Dendritic cell treated with granulocyte-macrophage colony-stimulating factor and Interleukin-4, amounts not matched to agents 40 ng/mL and 50 ng/mL, for 4 days (primary cell): ENCODE measurements at regions not wholly inside any gene's neighbourhood (a gene's known extent, or its start where the extent isn't known, plus 50 kb on each side); places are given as distances from the start of the nearest gene placed in this dataset.
A peak's percentile ranks its signal among the peaks of the same experiment; 100 is the strongest.
"Not testable (repeated sequence)": the region's sequence is repeated elsewhere in the genome, so short reads cannot be mapped to it uniquely, and the experiment has no call there.

Source experiments
- H3K27ac Mint-ChIP-seq: one replicate; pipeline ENCODE4 v1.8.0; 2022; ENCODE audit warnings: mild to moderate bottlenecking, mixed read lengths
- H3K27me3 Mint-ChIP-seq: one replicate; pipeline ENCODE4 v1.8.0; 2022; ENCODE audit warnings: mild to moderate bottlenecking, mixed read lengths
- H3K36me3 Mint-ChIP-seq: one replicate; pipeline ENCODE4 v1.8.0; 2022; ENCODE audit warnings: low read depth, mixed read lengths
- H3K4me1 Mint-ChIP-seq: one replicate; pipeline ENCODE4 v1.8.0; 2022; ENCODE audit warnings: low read depth, mixed read lengths
- H3K4me3 Mint-ChIP-seq: one replicate; pipeline ENCODE4 v1.8.0; 2022; ENCODE audit warnings: mild to moderate bottlenecking, moderate library complexity, mixed read lengths
- H3K9me3 Mint-ChIP-seq: one replicate; pipeline ENCODE4 v1.8.0; 2022; ENCODE audit warnings: mixed read lengths
- intact Hi-C: fragments of 100-400 bp; cut with micrococcal nuclease; formaldehyde crosslinking; loops from one replicate; pipeline ENCODE4 v1.15.0; 2022

GRCh38 chr7:128561116-128561722 is 84.7 kb downstream of the METTL2B start:
- H3K4me3 Mint-ChIP-seq, H3K27me3 Mint-ChIP-seq, intact Hi-C loops, H3K27ac Mint-ChIP-seq, H3K9me3 Mint-ChIP-seq, H3K4me1 Mint-ChIP-seq: not testable (repeated sequence)
- H3K36me3 Mint-ChIP-seq, result peaks cover 47% of the 10 kb centered on the region

GRCh38 chr7:128562795-128563194 is 86.2 kb downstream of the METTL2B start:
- H3K27ac Mint-ChIP-seq, H3K4me3 Mint-ChIP-seq, H3K4me1 Mint-ChIP-seq, intact Hi-C loops, H3K27me3 Mint-ChIP-seq, H3K9me3 Mint-ChIP-seq: not testable (repeated sequence)
- peaks cover 51% of the 10 kb centered on the region for H3K36me3 Mint-ChIP-seq

- H3K9me3 Mint-ChIP-seq, H3K4me1 Mint-ChIP-seq, H3K4me3 Mint-ChIP-seq, H3K27me3 Mint-ChIP-seq, intact Hi-C loops, H3K27ac Mint-ChIP-seq: not testable (repeated sequence)
- peaks cover 55% of the 10 kb centered on the region for H3K36me3 Mint-ChIP-seq
Observed at GRCh38 chr7:128564123-128564700, 87.7 kb downstream of the METTL2B start.

DNA sequence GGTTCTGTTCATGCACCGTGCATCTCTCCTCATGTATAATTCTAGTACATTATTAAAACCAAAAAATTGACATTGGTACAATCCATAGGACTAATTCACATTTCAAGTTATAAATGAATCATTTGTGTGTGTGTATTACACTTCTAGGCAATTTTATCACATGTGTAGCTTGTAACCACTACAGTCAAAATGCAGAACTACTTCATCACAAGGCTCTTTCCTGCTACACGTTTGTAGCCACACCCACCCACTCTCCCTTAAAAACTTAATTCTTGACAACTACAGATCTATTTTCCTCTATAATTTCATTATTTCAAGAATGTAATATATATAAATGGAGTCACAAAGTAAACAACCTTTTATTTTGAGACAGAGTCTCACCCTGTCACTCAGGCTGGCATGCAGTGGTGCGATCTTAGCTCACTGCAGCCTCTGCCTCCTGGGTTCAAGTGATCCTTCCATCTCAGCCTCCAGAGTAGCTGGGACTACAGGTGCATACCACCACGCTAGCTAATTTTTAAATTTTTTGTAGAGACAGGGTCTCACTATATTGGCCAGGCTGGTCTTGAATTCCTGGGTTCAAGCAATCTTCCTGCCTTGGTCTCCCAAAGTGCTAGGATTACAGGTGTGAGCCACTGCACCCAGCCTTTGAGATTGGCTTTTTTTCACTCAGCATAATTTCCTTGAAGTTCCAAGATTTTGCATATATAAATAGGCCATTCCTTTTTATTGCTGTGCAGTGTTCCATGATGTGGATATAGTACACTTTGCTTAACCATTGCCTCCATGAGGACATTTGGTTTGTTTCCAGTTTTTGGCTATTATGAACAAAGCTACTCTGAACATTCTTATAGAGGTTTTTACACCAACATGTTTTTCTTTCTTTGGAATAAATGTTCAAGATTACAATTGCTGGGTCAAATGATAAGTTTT is 88.7 kb downstream of the METTL2B start:
- H3K27ac Mint-ChIP-seq, H3K27me3 Mint-ChIP-seq, H3K4me1 Mint-ChIP-seq, H3K9me3 Mint-ChIP-seq, H3K4me3 Mint-ChIP-seq, intact Hi-C loops: not testable (repeated sequence)
- peaks cover 56% of the 10 kb centered on the region for H3K36me3 Mint-ChIP-seq

GRCh38 chr7:128575277-128575676 is 96.8 kb upstream of the GARIN1A start:
- intact Hi-C loops, H3K27me3 Mint-ChIP-seq, H3K4me1 Mint-ChIP-seq, H3K9me3 Mint-ChIP-seq, H3K4me3 Mint-ChIP-seq, H3K27ac Mint-ChIP-seq: not testable (repeated sequence)
- H3K36me3 Mint-ChIP-seq, result peaks cover 67% of the 10 kb centered on the region

GRCh38 chr7:128576953-128577352 is 95.1 kb upstream of the GARIN1A start:
- H3K27ac Mint-ChIP-seq, H3K4me3 Mint-ChIP-seq, H3K9me3 Mint-ChIP-seq, H3K27me3 Mint-ChIP-seq, H3K4me1 Mint-ChIP-seq, intact Hi-C loops: not testable (repeated sequence)
- H3K36me3 Mint-ChIP-seq, result peaks cover 66% of the 10 kb centered on the region

- H3K9me3 Mint-ChIP-seq, intact Hi-C loops, H3K4me3 Mint-ChIP-seq, H3K27ac Mint-ChIP-seq, H3K4me1 Mint-ChIP-seq, H3K27me3 Mint-ChIP-seq: not testable (repeated sequence)
- H3K36me3 Mint-ChIP-seq, result peaks cover 67% of the 10 kb centered on the region
Observed at GRCh38 chr7:128579843-128580242, 92.2 kb upstream of the GARIN1A start.

DNA sequence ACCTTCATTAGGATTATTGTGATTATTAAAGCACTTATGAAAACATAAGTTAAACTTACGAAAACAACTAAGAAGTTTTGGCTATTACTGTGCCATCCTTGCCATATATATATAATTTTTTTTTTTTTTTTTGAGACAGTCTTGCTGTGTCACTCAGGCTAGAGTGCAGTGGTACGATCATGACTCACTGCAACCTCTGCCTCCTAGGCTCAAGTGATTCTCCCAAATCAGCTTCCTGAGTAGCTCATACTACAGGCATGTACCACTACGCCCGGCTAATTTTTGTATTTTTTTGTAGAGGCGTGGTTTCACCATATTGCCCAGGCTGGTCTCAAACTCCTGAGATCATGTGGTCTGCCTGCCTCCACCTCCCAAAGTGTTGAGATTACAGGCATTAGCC is 91.0 kb upstream of the GARIN1A start:
- H3K36me3 Mint-ChIP-seq, result peaks cover 71% of the 10 kb centered on the region
- H3K27me3 Mint-ChIP-seq, intact Hi-C loops, H3K27ac Mint-ChIP-seq, H3K9me3 Mint-ChIP-seq, H3K4me1 Mint-ChIP-seq, H3K4me3 Mint-ChIP-seq: not testable (repeated sequence)

- intact Hi-C loops, H3K4me3 Mint-ChIP-seq, H3K4me1 Mint-ChIP-seq, H3K27ac Mint-ChIP-seq, H3K27me3 Mint-ChIP-seq, H3K9me3 Mint-ChIP-seq: not testable (repeated sequence)
- H3K36me3 Mint-ChIP-seq, result peaks cover 80% of the 10 kb centered on the region
Observed at GRCh38 chr7:128581825-128582561, 90.1 kb upstream of the GARIN1A start.

DNA sequence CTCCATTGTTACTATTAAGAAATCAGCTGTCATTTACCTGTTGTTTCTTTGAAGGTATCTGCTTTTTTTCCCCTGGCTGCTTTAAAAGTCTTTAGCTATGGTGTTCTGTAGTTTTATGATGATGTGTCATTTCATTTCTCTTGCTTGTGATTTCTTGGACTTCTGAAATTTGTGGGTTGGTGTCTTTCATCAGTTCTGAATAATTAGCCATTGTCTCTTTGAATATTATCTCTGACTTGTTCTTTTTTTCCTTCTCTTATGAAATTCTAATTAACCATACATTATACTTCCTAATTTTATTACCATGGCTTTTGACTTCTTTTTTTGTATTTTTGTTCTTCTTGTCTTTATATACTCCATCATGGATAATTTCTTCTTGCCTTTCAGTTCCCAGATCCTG is 85.4 kb upstream of the GARIN1A start:
- Mint-ChIP-seq H3K36me3 (peaks cover 76% of the 10 kb centered on the region), H3K27ac (peak overlapping the region; percentile 15)
- H3K27me3 Mint-ChIP-seq, intact Hi-C loops, H3K9me3 Mint-ChIP-seq, H3K4me1 Mint-ChIP-seq, H3K4me3 Mint-ChIP-seq: not testable (repeated sequence)

- Mint-ChIP-seq H3K4me3 (no peak overlapping the region), H3K27me3 (no peaks in the 10 kb centered on the region), H3K4me1 (peaks cover 15% of the 10 kb centered on the region), H3K9me3 (no peaks in the 10 kb centered on the region), H3K36me3 (peaks cover 79% of the 10 kb centered on the region), H3K27ac (no peak overlapping the region)
- intact Hi-C loops, result no loop called here
Observed at GRCh38 chr7:128591705-128592104, 80.4 kb upstream of the GARIN1A start.

DNA sequence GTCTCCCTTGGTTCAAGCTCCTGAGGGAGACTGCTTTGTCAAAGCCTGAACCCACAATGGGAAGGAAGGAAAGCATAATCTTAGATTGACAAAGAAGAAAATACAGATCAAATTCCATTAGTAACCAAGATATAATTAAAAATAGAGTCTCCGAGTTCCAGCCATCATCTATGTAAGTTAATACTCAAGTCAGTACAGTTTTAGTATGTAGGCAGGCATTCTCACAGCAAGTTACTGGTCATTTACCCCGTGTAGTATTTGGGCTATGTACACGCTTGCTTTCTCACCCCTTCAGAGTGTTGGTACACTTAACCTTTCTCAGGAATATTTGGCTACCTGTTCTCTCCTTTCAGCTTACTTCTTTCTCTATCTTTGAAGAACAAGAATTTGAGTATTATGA is 79.9 kb upstream of the GARIN1A start:
- peaks cover 79% of the 10 kb centered on the region for H3K36me3 Mint-ChIP-seq

DNA sequence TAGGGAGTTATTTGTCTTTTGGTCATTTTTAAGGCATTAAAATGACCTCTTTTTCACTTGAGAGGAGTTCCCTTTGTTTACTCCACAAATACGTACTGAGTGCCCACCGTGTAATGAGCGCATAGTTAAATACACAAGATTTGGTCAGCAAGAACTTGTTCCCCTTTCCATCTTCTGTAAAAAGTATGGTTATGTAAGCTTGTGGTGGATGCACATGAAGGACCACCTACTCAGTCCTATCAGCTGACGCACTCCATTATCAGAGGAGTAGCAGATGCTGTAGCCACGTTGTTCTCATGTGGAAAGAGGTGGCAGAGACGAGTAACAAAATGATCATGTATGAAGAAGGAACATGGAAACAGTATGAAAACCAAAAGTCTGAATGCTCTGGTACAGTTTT is 78.0 kb upstream of the GARIN1A start:
- H3K36me3 Mint-ChIP-seq, result peaks cover 75% of the 10 kb centered on the region
- H3K27me3 Mint-ChIP-seq, H3K4me3 Mint-ChIP-seq, H3K9me3 Mint-ChIP-seq, H3K27ac Mint-ChIP-seq, intact Hi-C loops: not testable (repeated sequence)
- H3K4me1 Mint-ChIP-seq, result peaks cover 21% of the 10 kb centered on the region

More for the DNA sequence above, 79.9 kb upstream of the GARIN1A start:
- H3K27ac Mint-ChIP-seq, intact Hi-C loops, H3K4me3 Mint-ChIP-seq, H3K27me3 Mint-ChIP-seq, H3K9me3 Mint-ChIP-seq: not testable (repeated sequence)
- peaks cover 16% of the 10 kb centered on the region for H3K4me1 Mint-ChIP-seq
